DMS79 (cell line): ENCODE measurements at regions not wholly inside any gene's neighbourhood (a gene's known extent, or its start where the extent isn't known, plus 50 kb on each side); places are given as distances from the start of the nearest gene placed in this dataset.

Experiments
- DNase-seq: peaks from one replicate; lab custom pipeline; 2025; lab: John Stamatoyannopoulos, UW

- DNase-seq, result no peak
Observed at GRCh38 chr11:130775306-130776060, 140.8 kb downstream of the SNX19 start.

- DNase-seq, result no peak
Observed at GRCh38 chr11:130776061-130776419, 140.2 kb downstream of the SNX19 start.

- DNase-seq, result no peak
Observed at GRCh38 chr11:130778026-130778425, 138.3 kb downstream of the SNX19 start.

- no peak for DNase-seq
Observed at GRCh38 chr11:130778705-130779104, 137.6 kb downstream of the SNX19 start.

- DNase-seq, result no peak
Observed at GRCh38 chr11:130779267-130779666, 137.0 kb downstream of the SNX19 start.

- DNase-seq, result no peak
Observed at GRCh38 chr11:130779943-130780342, 136.3 kb downstream of the SNX19 start.

- no peak for DNase-seq
Observed at GRCh38 chr11:130780437-130780836, 135.8 kb downstream of the SNX19 start.

GRCh38 chr11:130781931-130782330 lies 134.3 kb downstream of the SNX19 start:
- DNase-seq, result no peak

GRCh38 chr11:130782361-130783222 lies 133.7 kb downstream of the SNX19 start:
- no peak for DNase-seq

GRCh38 chr11:130783323-130783722 lies 133.0 kb downstream of the SNX19 start:
- DNase-seq, result no peak

- no peak for DNase-seq
Observed at GRCh38 chr11:130785380-130786116, 130.7 kb downstream of the SNX19 start.

GRCh38 chr11:130786586-130786985 lies 129.7 kb downstream of the SNX19 start:
- DNase-seq, result no peak

- DNase-seq, result no peak
Observed at GRCh38 chr11:130787092-130787616, 129.1 kb downstream of the SNX19 start.

- no peak for DNase-seq
Observed at GRCh38 chr11:130787973-130788570, 128.2 kb downstream of the SNX19 start.

- no peak for DNase-seq
Observed at GRCh38 chr11:130789056-130789640, 127.1 kb downstream of the SNX19 start.

- no peak for DNase-seq
Observed at GRCh38 chr11:130790689-130791088, 125.6 kb downstream of the SNX19 start.

- no peak for DNase-seq
Observed at GRCh38 chr11:130792772-130793171, 123.5 kb downstream of the SNX19 start.

GRCh38 chr11:130796828-130797227 lies 119.5 kb downstream of the SNX19 start:
- no peak for DNase-seq

GRCh38 chr11:130798280-130798679 lies 118.0 kb downstream of the SNX19 start:
- no peak for DNase-seq

- no peak for DNase-seq
Observed at GRCh38 chr11:130798801-130799200, 117.5 kb downstream of the SNX19 start.

- no peak for DNase-seq
Observed at GRCh38 chr11:130801333-130802122, 114.8 kb downstream of the SNX19 start.
